ENCODE measurements at regions not wholly inside any gene's neighbourhood (a gene's known extent, or its start where the extent isn't known, plus 50 kb on each side); places are given as distances from the start of the nearest gene placed in this dataset.

DNA sequence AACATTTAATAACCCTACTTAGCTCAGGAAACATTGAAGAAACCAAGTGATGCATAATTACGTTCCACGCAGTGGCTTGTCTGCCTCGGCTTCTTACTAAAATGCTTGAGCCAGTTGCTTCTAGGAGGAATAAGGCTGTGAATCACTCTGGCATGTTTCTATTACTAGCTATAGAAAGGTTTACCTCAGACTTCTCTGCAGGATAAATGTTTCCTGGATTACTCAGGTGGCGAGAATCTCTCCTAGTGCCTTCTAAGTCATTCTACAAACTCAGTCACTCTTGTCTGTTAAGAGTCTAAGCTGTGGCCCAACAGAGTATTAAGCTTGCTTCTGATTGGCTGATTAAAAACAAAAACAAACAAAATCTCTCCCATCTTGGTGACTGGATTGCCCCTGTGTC is 92.0 kb upstream of the RALGPS2 start:
- TF ChIP-seq, protein P1, sequence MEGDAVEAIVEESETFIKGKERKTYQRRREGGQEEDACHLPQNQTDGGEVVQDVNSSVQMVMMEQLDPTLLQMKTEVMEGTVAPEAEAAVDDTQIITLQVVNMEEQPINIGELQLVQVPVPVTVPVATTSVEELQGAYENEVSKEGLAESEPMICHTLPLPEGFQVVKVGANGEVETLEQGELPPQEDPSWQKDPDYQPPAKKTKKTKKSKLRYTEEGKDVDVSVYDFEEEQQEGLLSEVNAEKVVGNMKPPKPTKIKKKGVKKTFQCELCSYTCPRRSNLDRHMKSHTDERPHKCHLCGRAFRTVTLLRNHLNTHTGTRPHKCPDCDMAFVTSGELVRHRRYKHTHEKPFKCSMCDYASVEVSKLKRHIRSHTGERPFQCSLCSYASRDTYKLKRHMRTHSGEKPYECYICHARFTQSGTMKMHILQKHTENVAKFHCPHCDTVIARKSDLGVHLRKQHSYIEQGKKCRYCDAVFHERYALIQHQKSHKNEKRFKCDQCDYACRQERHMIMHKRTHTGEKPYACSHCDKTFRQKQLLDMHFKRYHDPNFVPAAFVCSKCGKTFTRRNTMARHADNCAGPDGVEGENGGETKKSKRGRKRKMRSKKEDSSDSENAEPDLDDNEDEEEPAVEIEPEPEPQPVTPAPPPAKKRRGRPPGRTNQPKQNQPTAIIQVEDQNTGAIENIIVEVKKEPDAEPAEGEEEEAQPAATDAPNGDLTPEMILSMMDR (IDR thresholded peaks at IDR 0.05) = no peak
- no peaks in the 10 kb centered on the region for H3K36me3 Mint-ChIP-seq (ENCODE audit: low read depth)
- H3K4me3 Mint-ChIP-seq = no peak overlapping the region
- H3K27ac ChIP-seq (ENCODE audit: low read depth in 1 of 2, low read length in 2 of 2) = no peak overlapping the region
- no peaks in the 10 kb centered on the region for H3K9me3 Mint-ChIP-seq
- no peak for ATAC-seq (ENCODE audit: poor library complexity)
- ChIA-PET POLR2A (no interaction called here), CTCF (no interaction called here)
- no peaks in the 10 kb centered on the region for H3K4me1 Mint-ChIP-seq (ENCODE audit: low read depth)
- no peaks in the 10 kb centered on the region for H3K9me3 ChIP-seq (ENCODE audit: control insufficient read depth in 1 of 2, insufficient read depth in 1 of 2, low read length in 2 of 2)
- no peaks in the 10 kb centered on the region for H3K27me3 Mint-ChIP-seq
- no peak overlapping the region for H3K4me3 ChIP-seq (ENCODE audit: low read length)
- H3K27me3 ChIP-seq (ENCODE audit: control insufficient read depth in 1 of 2, insufficient read depth in 2 of 2, low read length in 2 of 2) = no peaks in the 10 kb centered on the region
- DNase-seq = no peak
- H3K4me1 ChIP-seq (ENCODE audit: insufficient read depth, low read length) = no peaks in the 10 kb centered on the region
- no peak overlapping the region for H3K27ac Mint-ChIP-seq
- intact Hi-C loops (cut with DNase I, micrococcal nuclease) = no loop called here
- no peaks in the 10 kb centered on the region for H3K36me3 ChIP-seq (ENCODE audit: insufficient read depth, low read length)

DNA sequence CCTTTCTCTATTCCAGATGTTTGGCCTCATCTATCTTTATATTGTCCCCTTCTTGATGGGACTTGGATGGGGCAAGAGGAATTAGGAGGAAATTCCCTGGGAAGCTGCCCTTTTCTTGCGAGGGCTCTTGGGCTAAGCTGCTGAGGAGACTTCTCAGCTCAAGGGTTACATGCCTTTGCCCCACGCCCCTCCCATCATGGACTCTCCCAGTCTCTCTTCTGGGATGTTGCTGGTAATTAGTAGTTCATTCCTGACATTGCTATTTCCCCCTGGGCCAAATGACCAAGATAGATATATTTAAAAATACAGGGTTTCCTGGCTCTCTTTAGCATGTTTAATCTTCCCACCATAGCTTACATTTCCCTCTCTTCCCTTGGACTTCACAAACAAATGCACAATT is 90.6 kb upstream of the RALGPS2 start:
- Mint-ChIP-seq H3K27me3 (no peaks in the 10 kb centered on the region), H3K27ac (no peak overlapping the region), H3K4me3 (no peak overlapping the region), H3K36me3 (ENCODE audit: low read depth) (no peaks in the 10 kb centered on the region), H3K4me1 (ENCODE audit: low read depth) (no peaks in the 10 kb centered on the region), H3K9me3 (no peaks in the 10 kb centered on the region)
- no peak for ATAC-seq (ENCODE audit: poor library complexity)
- no peaks in the 10 kb centered on the region for H3K9me3 ChIP-seq (ENCODE audit: control insufficient read depth in 1 of 2, insufficient read depth in 1 of 2, low read length in 2 of 2)
- ChIA-PET CTCF (no interaction called here), POLR2A (no interaction called here)
- intact Hi-C loops (cut with DNase I, micrococcal nuclease) = no loop called here
- no peaks in the 10 kb centered on the region for H3K27me3 ChIP-seq (ENCODE audit: control insufficient read depth in 1 of 2, insufficient read depth in 2 of 2, low read length in 2 of 2)
- DNase-seq = no peak
- no peaks in the 10 kb centered on the region for H3K4me1 ChIP-seq (ENCODE audit: insufficient read depth, low read length)
- no peaks in the 10 kb centered on the region for H3K36me3 ChIP-seq (ENCODE audit: insufficient read depth, low read length)
- TF ChIP-seq, protein P1 (IDR thresholded peaks at IDR 0.05) = no peak
- H3K27ac ChIP-seq (ENCODE audit: low read depth in 1 of 2, low read length in 2 of 2) = no peak overlapping the region
- H3K4me3 ChIP-seq (ENCODE audit: low read length) = no peak overlapping the region

DNA sequence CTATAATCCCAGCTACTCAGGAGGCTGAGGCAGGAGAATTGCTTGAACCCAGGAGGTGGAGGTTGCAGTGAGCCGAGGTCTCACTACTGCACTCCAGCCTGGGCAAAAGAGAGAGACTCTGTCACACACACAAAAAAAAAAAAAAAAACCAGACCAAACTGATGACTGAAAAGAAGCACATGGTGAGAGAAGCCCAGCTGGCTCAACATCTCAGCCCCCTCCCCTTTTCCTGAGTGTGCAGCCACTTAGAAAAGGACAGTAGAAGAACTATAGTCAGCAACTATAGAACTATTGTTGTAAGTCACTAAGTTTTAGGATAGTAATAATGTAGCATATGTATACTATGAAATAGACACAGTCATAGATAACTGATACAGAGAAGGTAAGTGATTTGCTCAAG is 87.2 kb upstream of the RALGPS2 start:
- ATAC-seq (ENCODE audit: poor library complexity) = no peak
- no peaks in the 10 kb centered on the region for H3K4me1 Mint-ChIP-seq (ENCODE audit: low read depth)
- Histone ChIP-seq H3K27me3 (ENCODE audit: control insufficient read depth in 1 of 2, insufficient read depth in 2 of 2, low read length in 2 of 2) (no peaks in the 10 kb centered on the region), H3K27ac (ENCODE audit: low read depth in 1 of 2, low read length in 2 of 2) (no peak overlapping the region), H3K4me3 (ENCODE audit: low read length) (no peak overlapping the region), H3K9me3 (ENCODE audit: control insufficient read depth in 1 of 2, insufficient read depth in 1 of 2, low read length in 2 of 2) (no peaks in the 10 kb centered on the region), H3K4me1 (ENCODE audit: insufficient read depth, low read length) (no peaks in the 10 kb centered on the region), H3K36me3 (ENCODE audit: insufficient read depth, low read length) (no peaks in the 10 kb centered on the region)
- ChIA-PET CTCF (no interaction called here), POLR2A (interaction anchor here (0.6 kb wide), 1 partner anchor 562 kb away, joined by 3 read pairs; no protein-coding TSS in a partner anchor)
- H3K36me3 Mint-ChIP-seq (ENCODE audit: low read depth) = no peaks in the 10 kb centered on the region
- TF ChIP-seq, protein P1 (IDR thresholded peaks at IDR 0.05) = no peak
- H3K9me3 Mint-ChIP-seq = no peaks in the 10 kb centered on the region
- H3K4me3 Mint-ChIP-seq = no peak overlapping the region
- H3K27ac Mint-ChIP-seq = no peak overlapping the region
- no peaks in the 10 kb centered on the region for H3K27me3 Mint-ChIP-seq
- DNase-seq = no peak
- intact Hi-C loops (cut with DNase I, micrococcal nuclease) = no loop called here
